IMR-90 (cell line): ENCODE measurements at regions not wholly inside any gene's neighbourhood (a gene's known extent, or its start where the extent isn't known, plus 50 kb on each side); places are given as distances from the start of the nearest gene placed in this dataset.

Source experiments
- ATAC-seq: fragments of 200-7000 bp; cut with Tn5 transposase; 2 replicates; pipeline ENCODE4 v1.9.1; 2020; ENCODE audit warnings: low read depth, mild to moderate bottlenecking, moderate library complexity
- BruUV-seq: library from RNA; stranded (reverse); fragments of 400-500 nt; replicated peaks from 2 replicates; lab custom pipeline; 2021; lab: Mats Ljungman, UMichigan
- CTCF ChIA-PET: fragments of 300-600 bp; formaldehyde crosslinking; extraction: SDS; loops from one replicate; lab custom pipeline; 2021; ENCODE audit warnings: antibody characterized with exemption; lab: Yijun Ruan, JAX
- POLR2A ChIA-PET: fragments of 300-600 bp; sonication (Branson Sonifier 250); formaldehyde crosslinking; loops from one replicate; lab custom pipeline; 2022; ENCODE audit warnings: antibody characterized with exemption; ENCODE audit not compliant: unreplicated experiment; lab: Charles Lee
- DNase-seq: peaks from one replicate; pipeline ENCODE4 v3.0.0; 2013
- H2AFZ ChIP-seq: replicated peaks from 2 replicates; pipeline ENCODE3; 2013; ENCODE audit warnings: low read length, mild to moderate bottlenecking; ENCODE audit not compliant: poor library complexity
- H2AK5ac ChIP-seq: 2 replicates; pipeline ENCODE4 v1.6.1; 2013; ENCODE audit warnings: low read depth, low read length, inconsistent platforms
- H2AK9ac ChIP-seq: replicated peaks from 2 replicates; pipeline ENCODE3; 2013; ENCODE audit warnings: mild to moderate bottlenecking, low read depth, low read length, moderate library complexity; ENCODE audit not compliant: poor library complexity
- H2BK120ac ChIP-seq: 2 replicates; pipeline ENCODE4 v1.6.1; 2013; ENCODE audit warnings: low read depth, low read length, inconsistent platforms
- H2BK15ac ChIP-seq: 3 replicates; pipeline ENCODE4 v1.6.1; 2013; ENCODE audit warnings: low read depth, low read length, inconsistent platforms
- H2BK20ac ChIP-seq: 2 replicates; pipeline ENCODE4 v1.6.1; 2013; ENCODE audit warnings: low read depth, mild to moderate bottlenecking, inconsistent platforms, low read length, moderate library complexity
- H2BK5ac ChIP-seq: 2 replicates; pipeline ENCODE4 v1.6.1; 2013; ENCODE audit warnings: mild to moderate bottlenecking, low read depth, low read length, inconsistent platforms; ENCODE audit not compliant: poor library complexity, severe bottlenecking
- H3K14ac ChIP-seq: replicated peaks from 2 replicates; pipeline ENCODE4 v1.6.1; 2013; ENCODE audit warnings: low read depth, low read length, inconsistent platforms
- H3K18ac ChIP-seq: 2 replicates; pipeline ENCODE4 v1.6.1; 2013; ENCODE audit warnings: low read depth, low read length, control low read depth
- H3K23ac ChIP-seq: 2 replicates; pipeline ENCODE4 v1.6.1; 2013; ENCODE audit warnings: low read depth, low read length, inconsistent platforms
- H3K27ac ChIP-seq: 2 replicates; pipeline ENCODE4 v1.5.1; 2013; ENCODE audit warnings: mild to moderate bottlenecking, control low read depth, low read length; ENCODE audit not compliant: insufficient read depth
- H3K27me3 ChIP-seq: 2 replicates; pipeline ENCODE4 v1.6.1; 2013; ENCODE audit warnings: low read length; ENCODE audit not compliant: control insufficient read depth, insufficient read depth
- H3K36me3 ChIP-seq: 2 replicates; pipeline ENCODE4 v1.6.1; 2013; ENCODE audit warnings: low read length, mixed read lengths; ENCODE audit not compliant: control insufficient read depth, insufficient read depth
- H3K4ac ChIP-seq: 2 replicates; pipeline ENCODE4 v1.6.1; 2013; ENCODE audit warnings: low read depth, low read length, inconsistent platforms
- H3K4me1 ChIP-seq: 2 replicates; pipeline ENCODE4 v1.6.1; 2013; ENCODE audit warnings: low read length, mixed read lengths; ENCODE audit not compliant: control insufficient read depth, insufficient read depth
- H3K4me2 ChIP-seq: 2 replicates; pipeline ENCODE4 v1.6.1; 2013; ENCODE audit warnings: low read depth, mild to moderate bottlenecking, control low read depth, low read length, moderate library complexity
- H3K4me3 ChIP-seq: 2 replicates; pipeline ENCODE4 v1.5.1; 2013; ENCODE audit warnings: low read depth, mild to moderate bottlenecking, control low read depth, low read length, moderate library complexity; ENCODE audit not compliant: insufficient read depth
- H3K56ac ChIP-seq: 2 replicates; pipeline ENCODE4 v1.6.1; 2013; ENCODE audit warnings: low read length, inconsistent platforms; ENCODE audit not compliant: insufficient read depth; ENCODE audit errors: extremely low read depth
- H3K79me1 ChIP-seq, 2 experiments: 2 replicates each; pipeline ENCODE4 v1.6.1; 2013; ENCODE audit warnings: low read length in 2 of 2, inconsistent platforms in 1 of 2, low read depth in 1 of 2
- H3K9ac ChIP-seq: 2 replicates; pipeline ENCODE4 v1.6.1; 2013; ENCODE audit warnings: low read depth, low read length, control low read depth
- H3K9me1 ChIP-seq: 2 replicates; pipeline ENCODE4 v1.6.1; 2013; ENCODE audit warnings: low read length, inconsistent platforms; ENCODE audit not compliant: insufficient read depth
- H3K9me3 ChIP-seq: 2 replicates; pipeline ENCODE4 v1.6.1; 2013; ENCODE audit warnings: low read length; ENCODE audit not compliant: control insufficient read depth, insufficient read depth
- H4K20me1 ChIP-seq: 2 replicates; pipeline ENCODE4 v1.6.1; 2013; ENCODE audit warnings: low read length, inconsistent platforms; ENCODE audit not compliant: insufficient read depth
- H4K5ac ChIP-seq: 2 replicates; pipeline ENCODE4 v1.6.1; 2013; ENCODE audit warnings: mild to moderate bottlenecking, low read depth, low read length, control low read depth
- H4K8ac ChIP-seq, 2 experiments: 2 replicates each; pipeline ENCODE4 v1.6.1; 2013; ENCODE audit warnings: low read depth in 2 of 2, low read length in 2 of 2, control low read depth in 1 of 2, inconsistent platforms in 1 of 2
- H4K91ac ChIP-seq: 2 replicates; pipeline ENCODE4 v1.6.1; 2013; ENCODE audit warnings: low read depth, low read length, inconsistent platforms; ENCODE audit not compliant: insufficient read depth
- BHLHE40 ChIP-seq: fragments of 150-350 bp; IDR thresholded peaks from 2 replicates; pipeline ENCODE4 v1.6.1; 2016; ENCODE audit warnings: mild to moderate bottlenecking, low read depth, low read length
- CEBPB ChIP-seq: IDR thresholded peaks from 2 replicates; pipeline ENCODE4 v1.6.1; 2012; ENCODE audit warnings: low read depth, low read length, improper control_type of control experiment
- CHD1 ChIP-seq: IDR thresholded peaks from 2 replicates; pipeline ENCODE4 v1.6.1; 2012; ENCODE audit warnings: low read depth, low read length, improper control_type of control experiment
- FOS ChIP-seq: fragments of 150-350 bp; IDR thresholded peaks from 2 replicates; pipeline ENCODE4 v1.6.1; 2016; ENCODE audit warnings: low read depth, low read length
- MAFK ChIP-seq: IDR thresholded peaks from 2 replicates; pipeline ENCODE4 v1.6.1; 2012; ENCODE audit warnings: low read depth, low read length, improper control_type of control experiment
- MAZ ChIP-seq: IDR thresholded peaks from 2 replicates; pipeline ENCODE4 v1.6.1; 2012; ENCODE audit warnings: low read depth, mild to moderate bottlenecking, low read length, improper control_type of control experiment, moderate library complexity, borderline replicate concordance
- MXI1 ChIP-seq: IDR thresholded peaks from 2 replicates; pipeline ENCODE4 v1.6.1; 2012; ENCODE audit warnings: low read depth, mild to moderate bottlenecking, low read length, moderate library complexity, borderline replicate concordance
- NFE2L2 ChIP-seq: fragments of 150-350 bp; IDR thresholded peaks from 2 replicates; pipeline ENCODE4 v1.6.1; 2016; ENCODE audit warnings: low read depth, mild to moderate bottlenecking, low read length
- POLR2A ChIP-seq: IDR thresholded peaks from 2 replicates; pipeline ENCODE4 v1.6.1; 2012; ENCODE audit warnings: mild to moderate bottlenecking, low read depth, low read length
- RAD21 ChIP-seq: IDR thresholded peaks from 2 replicates; pipeline ENCODE4 v1.6.1; 2012; ENCODE audit warnings: low read length, improper control_type of control experiment
- RCOR1 ChIP-seq: IDR thresholded peaks from 2 replicates; pipeline ENCODE4 v1.6.1; 2012; ENCODE audit warnings: mild to moderate bottlenecking, low read length, improper control_type of control experiment; ENCODE audit not compliant: insufficient replicate concordance
- RFX5 ChIP-seq: IDR thresholded peaks from 2 replicates; pipeline ENCODE4 v1.8.0; 2012; ENCODE audit warnings: low read depth, mild to moderate bottlenecking, low read length, moderate library complexity
- SMC3 ChIP-seq: fragments of 150-350 bp; IDR thresholded peaks from 2 replicates; pipeline ENCODE4 v1.6.1; 2016; ENCODE audit warnings: low read depth, mild to moderate bottlenecking, antibody characterized with exemption, low read length, moderate library complexity
- WGBS, 2 experiments: methylation state at CpG; one replicate each; pipeline versions ENCODE4 v1.1.5 to v1.1.7; 2013; ENCODE audit warnings: missing lambda C conversion rate in 2 of 2; ENCODE audit not compliant: insufficient read length in 1 of 2; ENCODE audit errors: extremely low coverage in 2 of 2; 5-methylcytosine and 5-hydroxymethylcytosine counted together
- dilution Hi-C: fragments of 300-500 bp; cut with HindIII; formaldehyde crosslinking; loops from one replicate; pipeline ENCODE4 v1.14.3; 2018; ENCODE audit warnings: low sequenced_read_pairs; ENCODE audit not compliant: unreplicated experiment
- in situ Hi-C: fragments of 300-500 bp; cut with MboI; formaldehyde crosslinking; loops from 3 replicates; pipeline ENCODE4 v1.14.3; 2019; ENCODE audit warnings: low sequenced_read_pairs, inconsistent platforms, mixed read lengths
- intact Hi-C: fragments of 100-400 bp; cut with micrococcal nuclease; formaldehyde crosslinking; loops from 2 replicates; pipeline ENCODE4 v1.10.0; 2022
- TF ChIP-seq, protein P1 (sequence below): conservative IDR thresholded peaks from 2 replicates; pipeline ENCODE4 v1.5.1; 2012; ENCODE audit warnings: mild to moderate bottlenecking, low read depth, low read length, improper control_type of control experiment
- TF ChIP-seq, protein P2 (sequence below): fragments of 150-350 bp; IDR thresholded peaks from 2 replicates; pipeline ENCODE4 v1.6.1; 2016; ENCODE audit warnings: low read depth, mild to moderate bottlenecking, low read length, moderate library complexity, borderline replicate concordance
- TF ChIP-seq, protein P3 (sequence below): fragments of 150-350 bp; IDR thresholded peaks from 2 replicates; pipeline ENCODE4 v1.6.1; 2017; ENCODE audit warnings: mild to moderate bottlenecking, antibody characterized with exemption, low read length, low read depth

DNA sequence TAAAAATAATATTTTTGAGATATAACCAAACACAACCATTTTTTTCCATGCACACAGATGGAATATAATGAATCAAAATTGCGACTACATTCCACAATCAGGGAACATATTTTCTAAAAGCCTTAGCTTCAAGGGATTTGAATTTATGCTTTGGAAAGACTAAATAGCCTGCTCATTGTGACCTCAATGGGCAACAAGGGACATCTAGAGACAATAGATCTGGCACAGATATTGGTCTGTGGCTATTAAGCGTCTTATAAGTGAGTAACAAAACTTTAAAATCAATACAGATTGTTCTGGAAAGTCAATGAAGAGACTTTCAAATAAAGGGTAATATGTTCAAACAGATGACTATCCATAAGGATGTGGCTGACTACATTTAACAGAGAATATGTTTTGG, 660.6 kb upstream of the ADGRL4 start:
- POLR2A ChIA-PET, result no interaction called here
- TF ChIP-seq RCOR1 (no peak), MXI1 (no peak), NFE2L2 (no peak), MAZ (no peak), RAD21 (no peak), FOS (no peak), CEBPB (no peak), BHLHE40 (no peak), POLR2A (no peak), CHD1 (no peak), SMC3 (no peak), MAFK (no peak), RFX5 (no peak)
- TF ChIP-seq, protein P1, sequence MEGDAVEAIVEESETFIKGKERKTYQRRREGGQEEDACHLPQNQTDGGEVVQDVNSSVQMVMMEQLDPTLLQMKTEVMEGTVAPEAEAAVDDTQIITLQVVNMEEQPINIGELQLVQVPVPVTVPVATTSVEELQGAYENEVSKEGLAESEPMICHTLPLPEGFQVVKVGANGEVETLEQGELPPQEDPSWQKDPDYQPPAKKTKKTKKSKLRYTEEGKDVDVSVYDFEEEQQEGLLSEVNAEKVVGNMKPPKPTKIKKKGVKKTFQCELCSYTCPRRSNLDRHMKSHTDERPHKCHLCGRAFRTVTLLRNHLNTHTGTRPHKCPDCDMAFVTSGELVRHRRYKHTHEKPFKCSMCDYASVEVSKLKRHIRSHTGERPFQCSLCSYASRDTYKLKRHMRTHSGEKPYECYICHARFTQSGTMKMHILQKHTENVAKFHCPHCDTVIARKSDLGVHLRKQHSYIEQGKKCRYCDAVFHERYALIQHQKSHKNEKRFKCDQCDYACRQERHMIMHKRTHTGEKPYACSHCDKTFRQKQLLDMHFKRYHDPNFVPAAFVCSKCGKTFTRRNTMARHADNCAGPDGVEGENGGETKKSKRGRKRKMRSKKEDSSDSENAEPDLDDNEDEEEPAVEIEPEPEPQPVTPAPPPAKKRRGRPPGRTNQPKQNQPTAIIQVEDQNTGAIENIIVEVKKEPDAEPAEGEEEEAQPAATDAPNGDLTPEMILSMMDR, result no peak
- TF ChIP-seq, protein P2, sequence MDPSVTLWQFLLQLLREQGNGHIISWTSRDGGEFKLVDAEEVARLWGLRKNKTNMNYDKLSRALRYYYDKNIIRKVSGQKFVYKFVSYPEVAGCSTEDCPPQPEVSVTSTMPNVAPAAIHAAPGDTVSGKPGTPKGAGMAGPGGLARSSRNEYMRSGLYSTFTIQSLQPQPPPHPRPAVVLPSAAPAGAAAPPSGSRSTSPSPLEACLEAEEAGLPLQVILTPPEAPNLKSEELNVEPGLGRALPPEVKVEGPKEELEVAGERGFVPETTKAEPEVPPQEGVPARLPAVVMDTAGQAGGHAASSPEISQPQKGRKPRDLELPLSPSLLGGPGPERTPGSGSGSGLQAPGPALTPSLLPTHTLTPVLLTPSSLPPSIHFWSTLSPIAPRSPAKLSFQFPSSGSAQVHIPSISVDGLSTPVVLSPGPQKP, result no peak
- TF ChIP-seq, protein P3, sequence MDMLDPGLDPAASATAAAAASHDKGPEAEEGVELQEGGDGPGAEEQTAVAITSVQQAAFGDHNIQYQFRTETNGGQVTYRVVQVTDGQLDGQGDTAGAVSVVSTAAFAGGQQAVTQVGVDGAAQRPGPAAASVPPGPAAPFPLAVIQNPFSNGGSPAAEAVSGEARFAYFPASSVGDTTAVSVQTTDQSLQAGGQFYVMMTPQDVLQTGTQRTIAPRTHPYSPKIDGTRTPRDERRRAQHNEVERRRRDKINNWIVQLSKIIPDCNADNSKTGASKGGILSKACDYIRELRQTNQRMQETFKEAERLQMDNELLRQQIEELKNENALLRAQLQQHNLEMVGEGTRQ, result no peak
- H3K36me3 ChIP-seq, result no peaks in the 10 kb centered on the region
- no peak overlapping the region for H2AK5ac ChIP-seq
- no peak overlapping the region for H3K18ac ChIP-seq
- H3K23ac ChIP-seq, result no peak overlapping the region
- H2BK20ac ChIP-seq, result no peak overlapping the region
- H2BK15ac ChIP-seq, result no peak overlapping the region
- no peak overlapping the region for H4K5ac ChIP-seq
- no peak overlapping the region for H3K4me2 ChIP-seq
- no peak overlapping the region for H4K91ac ChIP-seq
- no peak overlapping the region for H2AK9ac ChIP-seq
- H3K4me1 ChIP-seq, result no peaks in the 10 kb centered on the region
- in situ Hi-C loops (no loop called here), dilution Hi-C loops (no loop called here), intact Hi-C loops (no loop called here)
- H3K27ac ChIP-seq, result no peak overlapping the region
- CTCF ChIA-PET, result interaction anchor here (0.6 kb wide), 1 partner anchor 32 kb away, joined by 3 read pairs; no protein-coding TSS in a partner anchor
- no peak overlapping the region for H4K8ac ChIP-seq
- ATAC-seq, result no peak
- no peaks in the 10 kb centered on the region for H3K79me1 ChIP-seq
- no peak overlapping the region for H3K14ac ChIP-seq
- BruUV-seq, result no TSS peak
- DNase-seq, result no peak
- H3K27me3 ChIP-seq, result no peaks in the 10 kb centered on the region
- H3K9ac ChIP-seq, result no peak overlapping the region
- H3K9me3 ChIP-seq, result no peaks in the 10 kb centered on the region
- no peak overlapping the region for H3K56ac ChIP-seq
- no peak overlapping the region for H2BK5ac ChIP-seq
- no peak overlapping the region for H2BK120ac ChIP-seq
- H2AFZ ChIP-seq, result no peak overlapping the region
- H3K9me1 ChIP-seq, result no peaks in the 10 kb centered on the region
- no CpG with 5 or more reads among the region's 2 CpGs for WGBS, 2 experiments
- no peaks in the 10 kb centered on the region for H4K20me1 ChIP-seq
- H3K4ac ChIP-seq, result no peak overlapping the region
- H3K4me3 ChIP-seq, result no peak overlapping the region
